HFF-Myc (cell line): ENCODE measurements at regions not wholly inside any gene's neighbourhood (a gene's known extent, or its start where the extent isn't known, plus 50 kb on each side); places are given as distances from the start of the nearest gene placed in this dataset.

Experiments
- DNase-seq: peaks from one replicate; pipeline ENCODE4 v3.0.0-alpha.2; 2011; ENCODE audit warnings: low read depth; ENCODE audit errors: extremely low read depth
- H3K4me3 ChIP-seq: replicated peaks from 2 replicates; pipeline ENCODE4 v1.5.1; 2011; ENCODE audit warnings: low read depth, mild to moderate bottlenecking, control low read depth, low read length
- CTCF ChIP-seq: IDR thresholded peaks from 2 replicates; pipeline ENCODE4 v1.5.1; 2012; ENCODE audit warnings: mild to moderate bottlenecking, low read depth, low read length, control low read depth; ENCODE audit errors: missing control alignments

DNA sequence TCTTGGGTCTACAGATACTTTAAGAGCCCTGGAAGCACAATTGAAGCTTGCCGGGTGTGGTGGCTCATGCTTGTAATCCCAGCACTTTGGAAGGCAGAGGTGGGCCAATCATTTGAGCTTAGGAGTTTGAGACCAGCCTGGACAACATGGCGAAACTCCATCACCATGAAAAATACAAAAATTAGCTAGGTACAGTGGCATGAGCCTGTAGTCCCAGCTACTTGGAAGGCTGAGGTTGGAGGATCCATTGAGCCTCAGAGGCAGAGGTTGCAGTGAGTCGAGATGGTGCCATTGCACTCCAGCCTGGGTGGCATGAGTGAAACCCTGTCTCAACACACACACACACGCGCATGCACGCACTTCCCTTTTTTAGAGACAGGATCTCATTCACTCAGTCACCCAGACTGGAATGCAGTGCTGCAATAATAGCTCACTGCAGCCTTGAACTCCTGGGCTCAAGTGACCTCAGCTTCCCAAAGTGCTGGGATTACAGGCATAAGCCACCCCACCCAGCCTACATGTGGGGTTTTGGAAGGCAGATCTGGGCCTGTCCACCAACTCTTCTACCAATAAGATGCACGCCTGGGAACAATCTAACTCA lies 182.5 kb upstream of the JARID2 start:
- DNase-seq, result no peak
- H3K4me3 ChIP-seq, result no peak overlapping the region
- no peak for TF ChIP-seq CTCF

DNA sequence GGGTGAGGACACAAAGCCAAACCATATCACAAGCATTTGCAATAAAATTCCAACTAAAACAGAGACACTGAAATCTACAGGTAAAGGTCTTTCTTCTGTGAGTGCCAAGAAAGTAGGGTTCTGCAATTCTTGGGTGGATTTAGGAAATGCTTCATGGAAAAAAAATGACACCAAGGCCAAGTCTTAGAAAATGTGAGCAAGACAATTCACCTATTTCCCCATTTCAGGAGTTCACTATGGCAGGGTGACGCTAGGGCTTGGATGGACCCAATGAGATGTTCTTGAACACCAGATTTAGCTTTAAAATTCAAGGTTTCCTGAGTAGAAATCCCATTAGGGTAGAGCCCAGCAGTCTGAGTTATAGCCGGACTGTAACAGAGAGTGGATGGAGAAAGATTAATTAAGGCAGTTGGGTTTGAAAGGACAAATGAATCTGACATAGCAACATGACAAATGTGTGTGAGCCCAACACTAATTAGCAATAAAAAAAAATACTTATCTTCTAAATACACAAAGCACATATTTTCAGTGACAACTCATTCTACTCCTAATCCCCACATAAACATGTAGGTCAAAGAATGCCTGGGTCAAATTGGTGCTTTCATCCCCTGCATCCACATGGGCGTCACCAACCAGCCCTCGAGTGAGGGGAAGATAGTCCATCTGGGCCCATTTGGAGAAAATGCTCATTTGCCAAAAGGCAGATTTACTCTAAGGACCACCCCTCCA lies 180.4 kb upstream of the JARID2 start:
- H3K4me3 ChIP-seq, result no peak overlapping the region
- DNase-seq, result peak; percentile 67
- TF ChIP-seq CTCF, result no peak

- no peak for TF ChIP-seq CTCF
- DNase-seq, result no peak
- no peak overlapping the region for H3K4me3 ChIP-seq
Measured at GRCh38 chr6:15066089-15066758, 179.6 kb upstream of the JARID2 start.

- no peak for DNase-seq
- no peak overlapping the region for H3K4me3 ChIP-seq
- TF ChIP-seq CTCF, result no peak
Measured at GRCh38 chr6:15073344-15073789, 172.5 kb upstream of the JARID2 start.

- no peak for TF ChIP-seq CTCF
- no peak overlapping the region for H3K4me3 ChIP-seq
- no peak for DNase-seq
Measured at GRCh38 chr6:15073883-15074465, 171.9 kb upstream of the JARID2 start.

DNA sequence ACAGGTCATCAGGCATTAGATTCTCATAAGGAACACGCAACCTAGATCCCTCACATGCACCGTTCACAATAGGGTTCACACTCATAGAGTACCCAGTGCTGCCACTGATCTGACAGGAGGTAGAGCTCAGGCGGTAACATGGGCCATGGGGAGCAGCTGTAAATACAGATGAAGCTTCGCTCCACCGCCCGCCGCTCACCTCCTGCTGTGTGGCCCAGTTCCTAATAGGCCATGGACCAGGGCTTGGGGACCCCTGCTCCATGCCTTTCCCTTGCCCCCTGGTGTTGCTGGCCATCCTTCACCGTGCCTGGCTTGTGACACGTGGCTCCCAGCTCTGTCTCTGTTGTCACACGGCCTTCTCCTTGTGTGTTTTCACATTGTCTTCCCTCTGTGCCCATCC lies 171.1 kb upstream of the JARID2 start:
- TF ChIP-seq CTCF, result no peak
- no peak overlapping the region for H3K4me3 ChIP-seq
- no peak for DNase-seq
